ENCODE measurements at regions not wholly inside any gene's neighbourhood (a gene's known extent, or its start where the extent isn't known, plus 50 kb on each side); places are given as distances from the start of the nearest gene placed in this dataset.
"Not testable (repeated sequence)": the region's sequence is repeated elsewhere in the genome, so short reads cannot be mapped to it uniquely, and the experiment has no call there.

- peak overlapping the region; percentile 41 for H3K4me2 ChIP-seq (ENCODE audit: insufficient read depth, low read length)
- no TSS peak for BruUV-seq (replicated peaks)
- intact Hi-C loops (cut with micrococcal nuclease): loop anchor here (5.0 kb wide), 3 partner anchors 125 to 630 kb away; partner anchors contain the start of gene RND3
- dilution Hi-C loops (cut with MboI; ENCODE audit: extremely low pct_ligation_motif_present, low sequenced_read_pairs): no loop called here
- no peaks in the 10 kb centered on the region for H3K79me2 ChIP-seq (ENCODE audit: control insufficient read depth, insufficient read depth, low read length)
- H2AFZ ChIP-seq (ENCODE audit: low read depth, low read length): no peak overlapping the region
- peak; percentile 45 for DNase-seq (ENCODE audit: low read depth, low spot score)
- no peak overlapping the region for H3K4me3 ChIP-seq (replicated peaks in 1 of 3; ENCODE audit: insufficient read depth in 1 of 3, low read depth in 1 of 3, low read length in 3 of 3)
- CTCF ChIA-PET: interaction anchor here (1.4 kb wide), 1 partner anchor 30 kb away, joined by 3 read pairs; no protein-coding TSS in a partner anchor
- POLR2A ChIA-PET: no interaction called here
- H3K9ac ChIP-seq (replicated peaks; ENCODE audit: extremely low read depth, insufficient read depth, low read length): no peak overlapping the region
- peaks cover 36% of the 10 kb centered on the region for H3K4me1 ChIP-seq (ENCODE audit: control insufficient read depth, extremely low read depth, insufficient read depth, low read length)
- no peaks in the 10 kb centered on the region for H3K9me1 ChIP-seq (replicated peaks; ENCODE audit: control insufficient read depth, extremely low read depth, insufficient read depth, low read length)
- H3K36me3 ChIP-seq (ENCODE audit: control insufficient read depth in 2 of 2, extremely low read depth in 1 of 2, insufficient read depth in 2 of 2, low read length in 2 of 2): no peaks in the 10 kb centered on the region
- no peaks in the 10 kb centered on the region for H3K27me3 ChIP-seq (ENCODE audit: control insufficient read depth in 2 of 2, insufficient read depth in 2 of 2, low read length in 2 of 2)
- H3K27ac ChIP-seq (ENCODE audit: insufficient read depth, low read depth, low read length): no peak overlapping the region
- TF ChIP-seq POLR2AphosphoS5 (IDR thresholded peaks at IDR 0.05; ENCODE audit: insufficient read depth, low read depth, low read length) (no peak), FOS (IDR thresholded peaks at IDR 0.05; ENCODE audit: borderline replicate concordance, insufficient read depth, low read length) (peak; percentile 68), POLR2A (IDR thresholded peaks at IDR 0.05; ENCODE audit: low read depth, low read length) (no peak), JUN (IDR thresholded peaks at IDR 0.05; ENCODE audit: borderline replicate concordance, insufficient read depth, insufficient read length, low read depth) (peak; percentile 14), EZH2 (IDR thresholded peaks at IDR 0.05; ENCODE audit: borderline replicate concordance, low read depth, low read length, severe bottlenecking) (no peak), MYC (IDR thresholded peaks at IDR 0.05; ENCODE audit: low read depth, low read length) (no peak), CTCF (IDR thresholded peaks at IDR 0.05; ENCODE audit: extremely low read depth in 1 of 2, insufficient read depth in 1 of 2, low read depth in 1 of 2, low read length in 2 of 2) (no peak)
- TF ChIP-seq, protein P1, sequence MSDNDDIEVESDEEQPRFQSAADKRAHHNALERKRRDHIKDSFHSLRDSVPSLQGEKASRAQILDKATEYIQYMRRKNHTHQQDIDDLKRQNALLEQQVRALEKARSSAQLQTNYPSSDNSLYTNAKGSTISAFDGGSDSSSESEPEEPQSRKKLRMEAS (IDR thresholded peaks at IDR 0.05; ENCODE audit: insufficient read depth, insufficient read length): no peak
- no peaks in the 10 kb centered on the region for H3K9me3 ChIP-seq (replicated peaks; ENCODE audit: control insufficient read depth, insufficient read depth, low read length)
- no peak for FAIRE-seq
- no peaks in the 10 kb centered on the region for H4K20me1 ChIP-seq (replicated peaks; ENCODE audit: control insufficient read depth, extremely low read depth, insufficient read depth, low read length)
These were observed 269.8 kb upstream of the MMADHC start for GRCh38 chr2:149857344-149857743.

DNA sequence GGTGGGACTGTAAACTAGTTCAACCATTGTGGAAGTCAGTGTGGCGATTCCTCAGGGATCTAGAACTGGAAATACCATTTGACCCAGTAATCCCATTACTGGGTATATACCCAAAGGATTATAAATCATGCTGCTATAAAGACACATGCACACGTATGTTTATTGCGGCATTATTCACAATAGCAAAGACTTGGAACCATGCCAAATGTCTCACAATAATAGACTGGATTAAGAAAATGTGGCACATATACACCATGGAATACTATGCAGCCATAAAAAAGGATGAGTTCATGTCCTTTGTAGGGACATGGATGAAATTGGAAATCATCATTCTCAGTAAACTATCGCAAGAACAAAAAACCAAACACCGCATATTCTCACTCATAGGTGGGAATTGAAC, 268.3 kb upstream of the MMADHC start:
- CTCF ChIA-PET; H3K79me2 ChIP-seq (ENCODE audit: control insufficient read depth, insufficient read depth, low read length); H2AFZ ChIP-seq (ENCODE audit: low read depth, low read length); H3K27me3 ChIP-seq (ENCODE audit: control insufficient read depth in 2 of 2, insufficient read depth in 2 of 2, low read length in 2 of 2); H3K9ac ChIP-seq (replicated peaks; ENCODE audit: extremely low read depth, insufficient read depth, low read length); DNase-seq (ENCODE audit: low read depth, low spot score); H3K36me3 ChIP-seq (ENCODE audit: control insufficient read depth in 2 of 2, extremely low read depth in 1 of 2, insufficient read depth in 2 of 2, low read length in 2 of 2); dilution Hi-C loops (cut with MboI; ENCODE audit: extremely low pct_ligation_motif_present, low sequenced_read_pairs); H3K27ac ChIP-seq (ENCODE audit: insufficient read depth, low read depth, low read length); BruUV-seq (replicated peaks); FAIRE-seq; H3K9me3 ChIP-seq (replicated peaks; ENCODE audit: control insufficient read depth, insufficient read depth, low read length); H4K20me1 ChIP-seq (replicated peaks; ENCODE audit: control insufficient read depth, extremely low read depth, insufficient read depth, low read length); H3K9me1 ChIP-seq (replicated peaks; ENCODE audit: control insufficient read depth, extremely low read depth, insufficient read depth, low read length); H3K4me3 ChIP-seq (replicated peaks in 1 of 3; ENCODE audit: insufficient read depth in 1 of 3, low read depth in 1 of 3, low read length in 3 of 3); POLR2A ChIA-PET; H3K4me2 ChIP-seq (ENCODE audit: insufficient read depth, low read length): not testable (repeated sequence)
- H3K4me1 ChIP-seq (ENCODE audit: control insufficient read depth, extremely low read depth, insufficient read depth, low read length): peaks cover 32% of the 10 kb centered on the region
- intact Hi-C loops (cut with micrococcal nuclease): loop anchor here (5.0 kb wide), 3 partner anchors 124 to 631 kb away; partner anchors contain the start of gene RND3
